NB4 (cell line): ENCODE measurements at regions not wholly inside any gene's neighbourhood (a gene's known extent, or its start where the extent isn't known, plus 50 kb on each side); places are given as distances from the start of the nearest gene placed in this dataset.

Experiments
- CTCF ChIP-seq: IDR thresholded peaks from one replicate; pipeline ENCODE4 v1.5.1; 2012; ENCODE audit warnings: low read depth, low read length
- MYC ChIP-seq: IDR thresholded peaks from 2 replicates; pipeline ENCODE4 v1.6.1; 2011; ENCODE audit warnings: low read depth, low read length
- POLR2A ChIP-seq: IDR thresholded peaks from 2 replicates; pipeline ENCODE4 v1.6.1; 2011; ENCODE audit warnings: mild to moderate bottlenecking; ENCODE audit not compliant: insufficient read length; ENCODE audit errors: extremely low read depth

DNA sequence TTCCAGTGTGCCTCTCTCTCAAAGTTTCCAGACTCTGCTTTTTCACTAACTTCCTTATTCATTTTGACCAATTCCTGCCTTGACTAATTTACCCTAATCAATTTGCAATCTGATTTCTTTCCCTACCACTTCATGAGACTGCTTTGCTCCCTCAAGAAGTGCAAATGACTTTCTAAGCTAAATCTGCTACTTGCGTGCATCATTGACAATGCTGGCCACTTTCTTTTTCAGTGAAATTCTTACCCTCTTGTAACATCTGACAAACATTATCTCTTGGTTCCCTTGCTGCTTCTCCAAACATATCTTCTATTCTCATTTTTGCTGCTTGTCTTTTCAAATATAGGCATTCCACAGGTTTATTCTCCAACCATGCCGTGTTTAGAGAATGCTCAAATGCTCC is 659.9 kb downstream of the USP25 start:
- no peak for TF ChIP-seq POLR2A
- no peak for TF ChIP-seq CTCF
- no peak for TF ChIP-seq MYC
